ENCODE measurements at regions not wholly inside any gene's neighbourhood (a gene's known extent, or its start where the extent isn't known, plus 50 kb on each side); places are given as distances from the start of the nearest gene placed in this dataset.

GRCh38 chr4:108393890-108394472 lies 225.2 kb upstream of the LEF1 start:
- H3K4me3 ChIP-seq (ENCODE audit: low read depth, low read length) = no peak overlapping the region
- no peaks in the 10 kb centered on the region for H3K36me3 ChIP-seq (ENCODE audit: control insufficient read depth, insufficient read depth, low read length)
- TF ChIP-seq CTCF (IDR thresholded peaks at IDR 0.05; ENCODE audit: insufficient read depth, low read length, severe bottlenecking) = no peak
- DNase-seq (ENCODE audit: low read depth) (peak; percentile 2), FAIRE-seq (no peak)
- H3K27me3 ChIP-seq (ENCODE audit: control insufficient read depth, insufficient read depth, low read length) = no peaks in the 10 kb centered on the region

- H3K27me3 ChIP-seq (ENCODE audit: control insufficient read depth, insufficient read depth, low read length) = no peaks in the 10 kb centered on the region
- TF ChIP-seq CTCF (IDR thresholded peaks at IDR 0.05; ENCODE audit: insufficient read depth, low read length, severe bottlenecking) = no peak
- FAIRE-seq (no peak), DNase-seq (ENCODE audit: low read depth) (no peak)
- no peak overlapping the region for H3K4me3 ChIP-seq (ENCODE audit: low read depth, low read length)
- H3K36me3 ChIP-seq (ENCODE audit: control insufficient read depth, insufficient read depth, low read length) = no peaks in the 10 kb centered on the region
Observed at GRCh38 chr4:108391701-108392455, 223.1 kb upstream of the LEF1 start.

GRCh38 chr4:108385076-108385475 lies 216.3 kb upstream of the LEF1 start:
- no peak for DNase-seq (ENCODE audit: low read depth)
- Histone ChIP-seq H3K4me3 (ENCODE audit: low read depth, low read length) (no peak overlapping the region), H3K36me3 (ENCODE audit: control insufficient read depth, insufficient read depth, low read length) (no peaks in the 10 kb centered on the region), H3K27me3 (ENCODE audit: control insufficient read depth, insufficient read depth, low read length) (no peaks in the 10 kb centered on the region)
- FAIRE-seq = no peak
- TF ChIP-seq CTCF (IDR thresholded peaks at IDR 0.05; ENCODE audit: insufficient read depth, low read length, severe bottlenecking) = no peak

- DNase-seq (ENCODE audit: low read depth) (no peak), FAIRE-seq (no peak)
- Histone ChIP-seq H3K4me3 (ENCODE audit: low read depth, low read length) (no peak overlapping the region), H3K36me3 (ENCODE audit: control insufficient read depth, insufficient read depth, low read length) (no peaks in the 10 kb centered on the region), H3K27me3 (ENCODE audit: control insufficient read depth, insufficient read depth, low read length) (no peaks in the 10 kb centered on the region)
- TF ChIP-seq CTCF (IDR thresholded peaks at IDR 0.05; ENCODE audit: insufficient read depth, low read length, severe bottlenecking) = no peak
Observed at GRCh38 chr4:108384544-108384943, 215.8 kb upstream of the LEF1 start.

- DNase-seq (ENCODE audit: low read depth) (no peak), FAIRE-seq (no peak)
- H3K27me3 ChIP-seq (ENCODE audit: control insufficient read depth, insufficient read depth, low read length) = no peaks in the 10 kb centered on the region
- H3K4me3 ChIP-seq (ENCODE audit: low read depth, low read length) = no peak overlapping the region
- H3K36me3 ChIP-seq (ENCODE audit: control insufficient read depth, insufficient read depth, low read length) = no peaks in the 10 kb centered on the region
- TF ChIP-seq CTCF (IDR thresholded peaks at IDR 0.05; ENCODE audit: insufficient read depth, low read length, severe bottlenecking) = no peak
Observed at GRCh38 chr4:108383157-108383556, 214.4 kb upstream of the LEF1 start.
